Epidermal melanocyte (primary cell): ENCODE measurements at regions not wholly inside any gene's neighbourhood (a gene's known extent, or its start where the extent isn't known, plus 50 kb on each side); places are given as distances from the start of the nearest gene placed in this dataset.
"Not testable (repeated sequence)": the region's sequence is repeated elsewhere in the genome, so short reads cannot be mapped to it uniquely, and the experiment has no call there.

Experiments
- DNase-seq: peaks from one replicate; pipeline ENCODE4 v3.0.0; 2011; ENCODE audit warnings: low spot score; ENCODE audit not compliant: insufficient read length

DNA sequence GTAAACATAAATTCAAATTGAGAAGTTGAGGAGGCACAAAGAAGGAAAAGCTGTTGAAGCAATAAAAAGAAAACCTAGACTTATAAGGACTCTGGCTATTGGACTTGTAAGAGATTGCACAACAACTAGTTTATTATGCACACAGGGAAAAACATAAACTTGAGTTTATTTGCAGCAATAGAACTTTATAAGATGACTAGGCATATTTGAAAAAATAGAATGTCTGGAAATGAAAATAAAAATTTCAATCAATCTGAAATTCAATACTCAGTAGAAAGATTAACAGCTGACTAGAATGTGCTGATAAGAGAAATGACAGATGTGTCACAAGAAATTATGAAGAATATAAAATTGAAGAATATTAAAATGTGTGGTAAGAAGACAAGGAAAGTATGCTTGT, 505.4 kb upstream of the ZP4 start:
- no peak for DNase-seq

DNA sequence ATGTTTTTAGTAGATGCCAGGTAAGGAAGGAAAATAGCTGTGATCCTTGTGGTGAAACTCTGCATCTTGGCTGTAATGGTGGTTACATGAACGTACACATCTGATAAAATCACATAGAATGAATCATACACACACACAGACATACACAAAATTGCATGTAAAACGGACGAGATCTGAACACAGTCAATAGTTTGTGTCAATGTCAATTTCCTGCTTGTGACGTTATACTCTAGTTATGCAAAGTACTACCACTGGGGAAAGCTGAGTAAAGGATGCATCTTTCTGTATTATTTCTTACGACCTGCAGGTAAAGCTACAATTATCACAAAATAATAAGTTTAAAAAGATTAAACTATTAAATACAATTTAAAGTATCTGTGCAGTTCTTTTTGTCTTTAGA, 493.7 kb upstream of the ZP4 start:
- DNase-seq = no peak

DNA sequence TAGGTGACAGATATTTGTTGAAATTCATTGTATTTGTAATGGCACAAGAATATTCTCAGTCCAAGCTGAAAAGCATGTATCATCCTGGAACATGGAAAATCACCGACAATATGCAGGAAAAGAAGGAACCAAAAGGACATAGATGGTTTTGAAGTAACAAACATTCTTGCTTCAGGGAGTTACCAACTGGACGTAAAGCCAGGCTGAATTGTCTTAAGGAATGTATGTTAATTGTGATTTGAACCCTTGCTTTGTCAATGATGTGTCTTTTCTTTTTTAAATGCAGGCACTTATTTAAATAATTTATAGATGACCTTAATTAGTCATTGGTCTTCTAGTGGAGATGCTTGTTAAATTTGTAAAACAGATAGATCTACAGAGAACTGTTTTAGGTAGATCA, 489.4 kb upstream of the ZP4 start:
- no peak for DNase-seq

DNA sequence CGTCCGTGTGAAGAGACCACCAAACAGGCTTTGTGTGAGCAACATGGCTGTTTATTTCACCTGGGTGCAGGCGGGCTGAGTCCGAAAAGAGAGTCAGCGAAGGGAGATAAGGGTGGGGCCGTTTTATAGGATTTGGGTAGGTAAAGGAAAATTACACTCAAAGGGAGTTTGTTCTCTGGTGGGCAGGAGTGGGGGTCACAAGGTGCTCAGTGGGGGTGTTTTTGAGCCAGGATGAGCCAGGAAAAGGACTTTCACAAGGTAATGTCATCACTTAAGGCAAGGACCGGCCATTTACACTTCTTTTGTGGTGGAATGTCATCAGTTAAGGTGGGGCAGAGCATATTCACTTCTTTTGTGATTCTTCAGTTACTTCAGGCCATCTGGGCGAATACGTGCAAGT, 488.7 kb upstream of the ZP4 start:
- DNase-seq = not testable (repeated sequence)

DNA sequence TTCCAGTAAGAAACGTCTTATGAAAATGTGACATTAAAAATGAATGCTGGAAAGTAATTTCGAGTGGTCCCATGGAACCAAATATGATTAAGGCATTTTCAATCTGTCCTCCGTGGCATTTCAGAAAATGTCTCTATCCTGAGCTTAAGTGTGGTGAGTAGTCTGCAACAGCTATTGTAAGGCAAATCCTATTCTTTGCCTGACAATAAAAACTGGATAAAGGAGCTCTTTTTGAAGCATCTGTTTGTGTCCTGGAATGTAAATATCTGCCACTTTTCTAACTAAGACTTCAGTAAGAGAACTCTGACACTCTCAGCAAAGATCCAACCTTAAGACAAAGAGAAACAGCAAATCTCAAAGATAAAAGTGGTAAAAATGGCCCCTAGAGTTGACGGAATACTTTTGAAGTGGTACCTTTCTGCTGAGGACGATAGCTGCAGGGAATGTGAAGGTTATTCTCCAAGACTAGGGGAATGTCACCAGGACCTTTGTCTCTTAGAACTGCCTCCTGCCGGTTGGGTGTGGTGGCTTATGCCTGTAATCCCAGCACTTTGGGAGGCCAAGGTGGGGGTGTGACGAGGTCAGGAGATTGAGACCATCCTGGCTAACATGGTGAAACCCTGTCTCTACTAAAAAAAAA, 486.7 kb upstream of the ZP4 start:
- DNase-seq = no peak

DNA sequence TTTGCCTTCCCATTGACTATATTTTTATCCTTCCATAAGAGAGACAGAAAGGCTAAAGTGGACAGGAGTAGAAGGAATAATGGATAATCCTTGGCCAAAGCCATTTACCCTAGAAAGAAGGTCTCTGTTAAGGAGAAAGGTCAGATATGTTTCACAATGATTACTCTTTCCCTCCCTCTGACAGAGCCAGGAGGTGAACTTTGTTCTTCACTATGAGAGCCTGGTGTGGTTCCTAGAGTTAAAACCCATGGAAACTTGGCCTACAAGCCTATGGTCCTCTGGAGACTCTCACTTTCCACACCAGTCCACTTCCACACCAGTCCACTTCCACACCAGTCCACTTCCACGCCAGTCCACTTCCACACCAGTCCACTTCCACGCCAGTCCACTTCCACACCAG, 479.9 kb upstream of the ZP4 start:
- no peak for DNase-seq

DNA sequence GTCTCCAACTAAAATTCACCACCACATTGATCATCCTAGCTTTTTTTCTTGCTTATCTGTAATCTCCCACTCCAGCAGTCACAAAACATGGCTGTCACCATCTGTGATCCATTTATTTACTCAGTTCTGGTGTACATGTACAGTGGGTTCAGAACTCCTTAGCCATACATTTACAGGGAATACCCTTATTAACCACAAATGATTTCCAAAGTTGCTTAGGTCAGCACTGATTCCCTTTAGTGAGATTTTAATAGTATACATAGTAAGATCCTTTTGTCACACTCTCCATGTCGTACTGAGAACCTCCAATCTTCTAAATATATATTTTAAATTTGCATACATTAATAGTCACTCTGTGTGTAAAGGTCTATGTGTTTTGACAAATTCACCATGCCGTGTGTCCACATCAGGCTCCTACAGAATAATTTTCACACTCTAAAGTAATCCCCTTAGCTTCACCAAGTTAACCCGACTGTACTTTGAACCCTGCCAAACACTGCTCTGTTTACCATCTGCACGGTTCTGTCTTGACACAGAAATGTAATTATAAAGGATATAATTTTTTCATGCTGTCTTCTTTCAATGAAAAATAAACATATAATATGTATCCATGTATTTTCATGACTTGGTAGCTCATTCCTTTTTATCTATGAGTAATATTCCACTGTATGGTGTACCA, 473.6 kb upstream of the ZP4 start:
- DNase-seq = no peak

DNA sequence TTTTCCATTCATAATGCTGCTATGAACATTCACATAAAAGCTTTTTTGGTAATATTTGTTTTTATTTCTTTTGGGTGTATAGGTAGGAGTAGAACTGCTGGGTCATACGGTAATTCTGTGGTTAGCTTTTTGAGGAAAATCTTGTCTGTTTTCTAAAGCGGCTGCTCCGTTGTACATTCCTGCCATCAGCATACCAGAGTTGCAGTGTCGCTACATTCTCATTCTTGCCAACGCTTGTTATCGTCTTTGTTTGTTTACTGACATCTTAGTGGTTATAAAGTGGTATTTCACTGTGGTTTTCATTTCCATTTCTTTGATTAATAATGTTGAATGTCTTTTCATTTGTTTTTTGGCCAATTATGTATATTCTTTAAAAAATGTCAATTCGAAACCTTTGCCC, 469.8 kb upstream of the ZP4 start:
- DNase-seq = no peak

DNA sequence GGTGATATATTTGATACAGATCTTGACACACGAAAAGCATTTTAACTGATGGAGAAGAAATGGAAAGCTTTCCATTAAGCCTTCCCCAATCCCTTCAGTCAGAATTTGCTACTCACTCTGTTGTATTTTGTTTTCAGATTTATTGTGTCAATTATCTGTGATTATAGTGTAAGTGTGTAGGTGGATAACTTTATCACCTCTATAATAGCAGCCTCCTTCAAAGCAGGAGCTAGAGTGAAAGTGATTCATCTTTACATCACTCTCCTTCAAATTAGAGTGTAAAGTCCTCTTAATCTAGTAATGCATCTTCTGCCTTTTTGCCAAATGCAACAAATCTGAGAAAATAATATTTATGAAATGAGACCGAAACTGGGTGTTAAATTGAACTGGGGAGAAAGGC, 459.7 kb upstream of the ZP4 start:
- DNase-seq = no peak

DNA sequence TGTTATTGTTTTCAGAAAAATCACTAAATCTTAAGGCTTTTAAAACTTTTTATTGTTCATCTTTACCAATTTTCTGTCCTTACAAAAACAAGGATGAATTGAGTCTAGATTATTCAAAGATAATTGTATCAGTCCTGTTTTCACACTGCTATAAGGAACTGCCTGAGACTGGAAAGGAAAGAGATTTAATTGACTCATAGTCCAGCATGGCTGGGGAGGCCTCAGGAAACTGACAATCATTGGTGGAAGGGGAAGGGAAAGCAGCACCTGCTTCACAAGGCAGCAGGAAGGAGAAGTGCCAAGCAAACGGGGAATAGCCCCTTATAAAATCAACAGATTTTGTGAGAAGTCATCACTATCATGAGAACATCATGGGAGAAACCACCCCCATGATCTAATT, 455.6 kb upstream of the ZP4 start:
- DNase-seq = no peak

DNA sequence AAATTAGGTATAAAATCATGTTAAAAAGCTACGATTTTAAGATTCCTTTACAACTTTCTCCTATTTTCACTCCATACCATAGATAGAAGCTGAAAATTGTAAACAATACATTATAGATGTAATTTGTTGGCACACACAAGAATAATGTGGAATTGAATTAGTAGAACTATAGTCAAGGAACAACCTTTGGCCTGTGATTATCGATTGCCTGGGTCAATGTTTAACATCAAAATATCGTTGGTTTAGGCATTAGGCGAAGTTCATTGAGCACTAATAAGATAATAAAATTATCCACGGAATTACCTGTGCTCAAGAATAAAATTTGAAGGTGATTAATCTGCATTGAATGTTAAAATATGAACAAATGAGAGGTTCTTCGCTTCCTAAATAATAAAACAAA, 455.1 kb upstream of the ZP4 start:
- no peak for DNase-seq

DNA sequence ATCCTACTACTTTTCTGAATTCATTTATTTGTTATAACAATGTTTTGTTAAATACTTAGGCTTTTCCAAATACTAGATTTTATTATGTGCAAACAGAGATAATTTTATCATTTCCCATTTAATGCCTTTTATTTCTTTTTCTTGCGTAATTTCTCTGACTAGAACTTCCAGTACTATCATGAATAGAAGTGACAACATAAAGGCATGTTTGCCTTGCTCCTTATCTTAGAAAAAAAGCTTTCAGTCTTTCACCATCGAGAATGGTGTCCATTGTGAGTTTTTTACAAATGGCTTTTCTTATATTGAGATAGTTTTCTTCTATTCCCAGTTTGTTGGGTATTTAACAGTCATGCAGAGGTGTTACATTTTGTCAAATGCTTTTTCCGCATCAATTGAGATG, 453.1 kb upstream of the ZP4 start:
- no peak for DNase-seq

DNA sequence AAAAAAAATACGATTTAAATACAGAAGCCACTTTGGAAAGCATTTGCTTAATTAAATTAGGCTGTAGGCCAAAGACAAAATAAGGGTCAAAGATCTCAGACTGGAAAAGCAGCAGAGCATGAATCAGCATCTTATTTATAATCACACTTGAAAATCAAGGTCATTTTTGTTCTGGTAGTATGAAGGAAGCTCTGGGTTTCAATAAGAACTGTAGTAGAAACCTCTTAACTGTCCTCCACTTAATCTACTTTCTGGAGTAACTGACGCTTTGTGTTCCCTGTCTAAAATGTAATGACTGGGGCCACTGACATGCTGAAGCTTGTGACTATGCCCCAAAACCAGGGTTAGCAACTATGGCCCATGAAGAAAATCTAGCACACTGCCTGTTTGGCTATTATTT, 450.7 kb upstream of the ZP4 start:
- no peak for DNase-seq

DNA sequence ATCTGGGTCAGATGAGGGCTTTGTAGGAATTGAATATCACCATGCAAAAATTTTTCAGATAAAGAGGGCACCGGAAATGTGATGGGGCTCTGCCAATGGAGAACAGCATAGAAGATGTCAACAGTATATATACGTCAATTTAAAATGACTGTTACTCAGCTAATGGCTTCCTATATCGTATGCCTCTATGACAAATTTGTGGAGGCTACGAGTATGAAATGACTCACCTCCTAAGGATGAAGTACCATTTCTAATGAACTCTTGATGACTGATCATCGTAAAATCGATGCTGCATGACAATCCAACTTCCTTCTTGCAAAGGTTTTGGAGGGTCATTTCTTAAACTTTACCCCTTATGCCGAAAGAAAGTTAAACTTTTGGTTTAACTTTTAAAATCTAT, 450.3 kb upstream of the ZP4 start:
- DNase-seq = no peak

DNA sequence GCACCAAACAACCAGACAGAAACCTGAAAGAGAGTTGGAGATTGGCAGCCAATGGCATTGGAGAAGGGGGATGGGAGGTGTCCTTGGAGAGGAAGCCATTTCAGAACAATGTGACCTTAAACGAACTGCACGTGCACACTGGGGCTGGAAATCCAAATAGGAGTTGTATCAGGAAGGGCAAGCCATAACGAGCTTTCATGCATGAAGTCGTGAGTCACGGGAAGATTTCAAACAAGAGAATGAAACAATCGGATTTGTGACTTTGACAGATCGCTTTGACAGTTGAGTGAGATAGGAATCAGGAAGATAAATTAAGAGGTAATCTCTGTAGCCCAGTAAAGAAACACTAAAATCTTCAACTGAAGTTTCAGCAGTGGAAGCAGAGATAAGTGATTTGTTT, 445.8 kb upstream of the ZP4 start:
- DNase-seq = no peak

DNA sequence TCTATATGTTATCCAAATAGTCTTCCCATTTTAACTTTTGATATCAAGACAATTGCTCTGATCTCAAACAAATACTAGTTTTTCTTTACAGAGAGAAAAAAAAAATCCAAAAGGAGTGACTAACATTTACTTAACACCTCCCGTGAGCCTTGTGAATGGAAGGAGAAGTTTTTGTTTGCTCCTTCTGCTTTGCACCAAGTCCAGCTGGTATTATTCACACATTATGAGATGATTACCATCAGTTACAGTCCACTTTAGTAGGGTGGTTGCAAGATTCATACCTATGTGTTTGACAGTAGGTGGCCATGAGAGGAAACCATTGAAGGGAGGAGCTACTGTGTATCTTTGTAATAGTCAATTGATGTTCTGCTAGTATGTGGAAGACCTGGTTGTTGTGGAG, 443.4 kb upstream of the ZP4 start:
- no peak for DNase-seq

DNA sequence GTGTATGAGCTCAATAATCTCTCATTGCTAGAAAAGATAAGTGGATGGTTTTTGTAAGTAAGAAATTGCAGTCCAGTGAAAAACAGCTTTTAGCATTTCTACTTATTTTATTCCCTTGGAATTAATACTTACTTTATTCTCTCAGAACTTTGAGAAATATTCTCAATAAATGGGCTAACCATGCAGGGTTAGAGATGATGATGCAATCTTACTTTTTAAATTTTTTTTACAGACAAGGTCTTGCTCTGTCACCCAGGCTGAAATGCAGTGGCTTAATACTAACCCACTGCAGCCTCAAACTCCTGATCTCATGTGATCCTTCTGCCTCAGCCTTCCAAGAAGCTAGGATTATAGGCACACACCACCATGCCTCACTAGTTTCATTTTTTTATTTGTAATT, 440.8 kb upstream of the ZP4 start:
- DNase-seq = no peak

DNA sequence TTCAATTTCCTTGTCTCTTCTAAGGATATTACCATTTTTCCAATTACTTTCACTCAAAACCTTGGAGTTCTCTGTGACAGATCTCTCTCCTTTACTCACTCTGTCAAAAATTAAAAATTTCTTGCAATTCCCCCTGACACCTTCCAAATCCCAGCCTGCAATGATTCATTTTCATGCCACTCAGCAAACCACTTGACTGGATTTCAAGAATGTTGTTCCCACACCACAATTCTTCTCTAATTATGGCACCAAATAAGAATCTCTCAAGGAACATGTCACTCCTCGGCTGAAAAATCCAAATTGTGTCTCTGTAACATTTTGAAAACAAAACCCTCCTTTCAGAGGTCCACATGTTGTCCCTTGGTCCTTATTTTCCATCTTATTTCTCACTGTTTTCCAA, 438.9 kb upstream of the ZP4 start:
- DNase-seq = no peak

DNA sequence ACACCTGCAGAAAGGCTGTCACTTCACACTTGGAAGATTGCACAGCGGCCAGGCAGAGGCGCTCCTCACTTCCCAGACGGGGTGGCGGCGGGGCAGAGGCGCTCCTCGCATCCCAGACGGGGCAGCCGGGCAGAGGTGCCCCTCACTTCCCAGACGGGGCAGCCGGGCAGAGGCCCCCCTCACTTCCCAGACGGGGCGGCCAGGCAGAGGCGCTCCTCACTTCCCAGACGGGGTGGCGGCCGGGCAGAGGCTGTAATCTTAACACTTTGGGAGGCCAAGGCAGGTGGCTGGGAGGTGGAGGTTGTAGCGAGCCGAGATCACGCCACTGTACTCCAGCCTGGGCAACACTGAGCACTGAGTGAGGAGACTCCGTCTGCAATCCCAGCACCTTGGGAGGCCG, 436.3 kb upstream of the ZP4 start:
- DNase-seq = not testable (repeated sequence)

DNA sequence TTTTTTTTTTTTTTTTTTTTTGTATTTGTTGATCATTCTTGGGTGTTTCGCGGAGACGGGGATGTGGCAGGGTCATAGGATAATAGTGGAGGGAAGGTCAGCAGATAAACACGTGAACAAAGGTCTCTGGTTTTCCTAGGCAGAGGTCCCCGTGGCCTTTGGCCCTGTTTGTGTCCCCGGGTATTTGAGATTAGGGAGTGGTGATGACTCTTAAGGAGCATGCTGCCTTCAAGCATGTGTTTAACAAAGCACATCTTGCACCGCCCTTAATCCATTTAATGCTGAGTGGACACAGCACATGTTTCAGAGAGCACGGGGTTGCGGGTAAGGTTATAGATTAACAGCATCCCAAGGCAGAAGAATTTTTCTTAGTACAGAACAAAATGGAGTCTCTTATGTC, 435.8 kb upstream of the ZP4 start:
- DNase-seq = not testable (repeated sequence)

DNA sequence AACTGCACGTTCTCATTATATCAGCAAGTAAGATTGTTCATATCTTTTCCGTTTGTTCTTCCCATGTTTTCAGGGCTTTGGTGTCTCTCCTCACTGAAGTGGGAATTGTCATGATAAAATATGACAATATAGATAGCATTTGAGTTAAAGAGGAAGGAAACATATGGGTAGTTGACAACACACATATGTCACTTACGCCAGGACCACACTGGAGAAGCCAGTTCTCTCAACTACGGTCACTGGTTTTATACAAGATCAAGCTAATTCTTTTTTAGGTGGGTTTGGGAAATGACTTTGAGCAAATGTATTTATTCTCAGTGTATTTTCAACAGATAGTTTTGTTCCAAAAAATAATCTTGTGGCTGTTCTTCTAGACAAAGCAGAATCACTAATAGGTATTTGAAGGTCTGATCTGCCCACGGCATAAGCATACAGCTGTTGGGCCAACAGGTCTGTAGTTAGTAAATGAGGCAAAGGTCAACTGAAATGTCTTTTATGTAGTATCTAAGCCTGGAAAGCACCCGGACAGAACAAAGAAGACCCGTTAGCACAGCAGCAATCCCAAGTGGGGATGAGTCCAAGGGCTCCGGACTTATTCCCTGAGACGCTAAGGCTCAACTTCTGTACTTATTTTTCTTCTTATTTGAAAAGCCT, 433.6 kb upstream of the ZP4 start:
- no peak for DNase-seq

DNA sequence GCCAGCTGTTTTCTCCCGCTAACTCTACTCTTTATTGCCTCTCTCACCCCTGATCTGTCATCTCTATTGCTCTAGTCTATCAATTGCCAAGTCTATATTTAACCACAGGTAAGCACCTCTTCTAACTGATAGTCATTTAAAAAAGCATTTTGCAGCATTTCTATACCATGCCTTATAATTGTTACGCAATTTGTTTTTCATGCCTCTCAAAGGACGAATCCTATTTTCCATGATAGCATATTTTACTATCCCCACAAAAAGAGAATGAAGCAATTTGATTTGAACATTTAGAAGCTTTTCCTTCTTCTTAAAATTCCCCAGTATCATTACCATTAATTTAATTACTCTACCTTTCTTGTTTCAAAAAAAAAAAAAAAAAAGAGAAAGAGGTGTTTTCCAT, 432.8 kb upstream of the ZP4 start:
- DNase-seq = no peak

DNA sequence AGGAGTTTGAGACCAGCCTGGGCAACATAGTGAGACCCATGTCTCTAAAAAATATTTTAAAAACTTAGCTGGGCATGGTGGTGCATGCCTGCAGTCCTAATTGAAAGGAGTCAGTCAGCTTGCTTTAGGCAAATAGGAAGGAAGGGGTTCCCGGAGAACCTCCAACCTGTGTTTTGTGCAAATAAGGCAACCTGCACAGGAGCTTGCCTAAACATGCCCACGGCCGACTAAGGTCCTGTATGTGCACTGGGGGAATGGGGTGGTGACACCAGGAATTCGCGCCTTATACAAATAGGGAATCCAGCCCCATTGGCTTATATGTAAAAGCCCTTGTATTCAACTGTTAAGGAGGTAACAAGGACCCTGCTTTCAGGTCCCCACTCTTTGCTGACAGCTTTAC, 429.2 kb upstream of the ZP4 start:
- no peak for DNase-seq
